A673 (cell line): ENCODE measurements at regions not wholly inside any gene's neighbourhood (a gene's known extent, or its start where the extent isn't known, plus 50 kb on each side); places are given as distances from the start of the nearest gene placed in this dataset.

Experiments
- BruUV-seq: library from RNA; stranded (reverse); fragments of 400-500 nt; replicated peaks from 2 replicates; lab custom pipeline; 2021; lab: Mats Ljungman, UMichigan
- CTCF ChIA-PET: fragments of 300-600 bp; sonication (Branson Sonifier 250); formaldehyde crosslinking; loops from one replicate; lab custom pipeline; 2022; ENCODE audit warnings: antibody characterized with exemption; lab: Charles Lee
- POLR2A ChIA-PET: fragments of 300-600 bp; sonication (Branson Sonifier 250); formaldehyde crosslinking; loops from one replicate; lab custom pipeline; 2022; ENCODE audit warnings: antibody characterized with exemption; ENCODE audit not compliant: low non-redundant PET; lab: Charles Lee
- DNase-seq: peaks from one replicate; pipeline ENCODE4 v3.0.0-alpha.2; 2015; ENCODE audit warnings: low spot score
- H3K27ac ChIP-seq: fragments of 200-600 bp; sonication (generic); 2 replicates; pipeline ENCODE4 v1.5.1; 2016; ENCODE audit warnings: mixed run types, low read depth, mild to moderate bottlenecking, mixed read lengths, antibody characterized with exemption, low read length; ENCODE audit not compliant: poor library complexity, severe bottlenecking
- H3K27me3 ChIP-seq: fragments of 200-600 bp; sonication (generic); replicated peaks from 2 replicates; pipeline ENCODE4 v1.6.1; 2017; ENCODE audit warnings: mixed run types, low read depth, mild to moderate bottlenecking, mixed read lengths, antibody characterized with exemption, low read length; ENCODE audit not compliant: insufficient read depth, poor library complexity
- H3K36me3 ChIP-seq: fragments of 200-600 bp; sonication (generic); 2 replicates; pipeline ENCODE4 v1.6.1; 2016; ENCODE audit warnings: mixed run types, mild to moderate bottlenecking, mixed read lengths, antibody characterized with exemption, low read length; ENCODE audit not compliant: insufficient read depth, poor library complexity, severe bottlenecking
- H3K4me1 ChIP-seq: fragments of 200-600 bp; sonication (generic); 2 replicates; pipeline ENCODE4 v1.6.1; 2017; ENCODE audit warnings: mixed run types, mild to moderate bottlenecking, mixed read lengths, antibody characterized with exemption, low read length; ENCODE audit not compliant: insufficient read depth, poor library complexity, severe bottlenecking
- H3K4me3 ChIP-seq: fragments of 200-600 bp; sonication (generic); 2 replicates; pipeline ENCODE4 v1.5.1; 2016; ENCODE audit warnings: low read depth, mixed run types, mild to moderate bottlenecking, mixed read lengths, low read length; ENCODE audit not compliant: poor library complexity, severe bottlenecking
- H3K9me3 ChIP-seq: fragments of 200-600 bp; sonication (generic); 2 replicates; pipeline ENCODE4 v1.6.1; 2016; ENCODE audit warnings: mixed run types, low read depth, mild to moderate bottlenecking, mixed read lengths, antibody characterized with exemption, low read length; ENCODE audit not compliant: poor library complexity, severe bottlenecking
- CTCF ChIP-seq: fragments of 300-800, 200-600 bp; sonication (generic); conservative IDR thresholded peaks from 2 replicates; pipeline ENCODE4 v1.5.1; 2017; ENCODE audit warnings: low read depth, mild to moderate bottlenecking, antibody characterized with exemption, low read length, moderate library complexity, mixed read lengths
- EZH2 ChIP-seq: fragments of 200-600 bp; sonication (generic); IDR thresholded peaks from 2 replicates; pipeline ENCODE4 v1.6.1; 2017; ENCODE audit warnings: borderline replicate concordance, low read depth, mild to moderate bottlenecking, mixed read lengths, antibody characterized with exemption, low read length; ENCODE audit not compliant: poor library complexity, severe bottlenecking
- intact Hi-C: fragments of 100-400 bp; cut with micrococcal nuclease; formaldehyde crosslinking; loops from one replicate; pipeline ENCODE4 v1.10.0; 2022; ENCODE audit not compliant: unreplicated experiment

GRCh38 chr11:112352907-112353306 lies 92.2 kb upstream of the PLET1 start:
- H3K9me3 ChIP-seq = no peaks in the 10 kb centered on the region
- no peak for TF ChIP-seq EZH2
- no peak for TF ChIP-seq CTCF
- no peak overlapping the region for H3K4me3 ChIP-seq
- intact Hi-C loops = no loop called here
- no TSS peak for BruUV-seq
- H3K27ac ChIP-seq = no peak overlapping the region
- ChIA-PET CTCF (no interaction called here), POLR2A (no interaction called here)
- no peaks in the 10 kb centered on the region for H3K36me3 ChIP-seq
- no peaks in the 10 kb centered on the region for H3K27me3 ChIP-seq
- DNase-seq = no peak
- peaks cover 8% of the 10 kb centered on the region for H3K4me1 ChIP-seq

GRCh38 chr11:112354364-112354763 lies 93.7 kb upstream of the PLET1 start:
- no TSS peak for BruUV-seq
- TF ChIP-seq EZH2 = no peak
- no peak for TF ChIP-seq CTCF
- intact Hi-C loops = no loop called here
- DNase-seq = no peak
- Histone ChIP-seq H3K4me1 (peaks cover 8% of the 10 kb centered on the region), H3K9me3 (no peaks in the 10 kb centered on the region), H3K27ac (no peak overlapping the region), H3K36me3 (no peaks in the 10 kb centered on the region), H3K27me3 (no peaks in the 10 kb centered on the region), H3K4me3 (no peak overlapping the region)
- ChIA-PET POLR2A (interaction anchor here (0.6 kb wide), 1 partner anchor 14 kb away, joined by 3 read pairs; no protein-coding TSS in a partner anchor), CTCF (no interaction called here)

- Histone ChIP-seq H3K4me3 (no peak overlapping the region), H3K27ac (no peak overlapping the region), H3K27me3 (no peaks in the 10 kb centered on the region), H3K9me3 (no peaks in the 10 kb centered on the region), H3K4me1 (peaks cover 8% of the 10 kb centered on the region), H3K36me3 (no peaks in the 10 kb centered on the region)
- intact Hi-C loops = no loop called here
- ChIA-PET POLR2A (no interaction called here), CTCF (interaction anchor here (1.2 kb wide), 1 partner anchor 200 kb away, joined by 3 read pairs; no protein-coding TSS in a partner anchor)
- DNase-seq = peak; percentile 70
- BruUV-seq = no TSS peak
- TF ChIP-seq CTCF (peak; percentile 45), EZH2 (no peak)
Measured at GRCh38 chr11:112355726-112356125, 95.1 kb upstream of the PLET1 start.
